HPDE6-E6E7 (cell line): ENCODE measurements at regions not wholly inside any gene's neighbourhood (a gene's known extent, or its start where the extent isn't known, plus 50 kb on each side); places are given as distances from the start of the nearest gene placed in this dataset.
"Not testable (repeated sequence)": the region's sequence is repeated elsewhere in the genome, so short reads cannot be mapped to it uniquely, and the experiment has no call there.

ENCODE experiments used
- DNase-seq: peaks from one replicate; pipeline ENCODE4 v3.0.0; 2011; ENCODE audit warnings: missing footprints; ENCODE audit errors: extremely low spot score

DNA sequence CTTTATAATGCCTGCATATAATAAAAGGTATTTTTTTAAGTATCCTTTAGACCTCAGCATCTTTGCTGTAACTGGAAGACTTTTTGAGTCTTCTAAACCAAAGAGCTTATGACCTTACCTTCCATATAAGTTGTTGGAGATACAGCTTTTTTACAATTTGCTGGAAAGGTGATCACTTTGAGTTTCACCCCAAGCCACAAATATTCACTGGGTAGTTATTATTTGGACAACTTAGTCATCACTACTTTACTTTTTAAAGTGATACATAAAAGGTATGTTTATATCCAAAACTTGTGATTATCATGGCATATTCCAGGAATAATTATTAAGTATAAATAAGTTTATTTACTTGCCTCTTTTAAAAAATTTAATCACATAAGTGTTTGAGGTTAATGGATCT lies 246.7 kb upstream of the NRIP1 start:
- no peak for DNase-seq

DNA sequence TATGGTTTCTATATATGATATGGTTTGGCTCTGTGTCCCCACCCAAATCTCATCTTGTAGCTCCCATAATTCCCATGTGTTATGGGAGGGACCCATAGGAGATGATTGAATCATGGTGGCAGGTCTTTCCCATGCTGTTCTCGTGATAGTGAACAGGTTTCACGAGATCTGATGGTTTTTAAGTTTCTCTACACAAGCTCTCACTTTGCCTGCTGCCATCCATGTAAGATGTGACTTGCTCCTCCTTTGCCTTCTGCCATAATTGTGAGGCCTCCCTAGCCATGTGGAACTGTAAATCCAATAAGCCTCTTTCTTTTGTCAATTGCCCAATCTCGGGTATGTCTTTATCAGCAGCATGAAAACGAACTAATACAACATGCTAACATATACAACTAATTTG lies 252.2 kb upstream of the NRIP1 start:
- DNase-seq: not testable (repeated sequence)

DNA sequence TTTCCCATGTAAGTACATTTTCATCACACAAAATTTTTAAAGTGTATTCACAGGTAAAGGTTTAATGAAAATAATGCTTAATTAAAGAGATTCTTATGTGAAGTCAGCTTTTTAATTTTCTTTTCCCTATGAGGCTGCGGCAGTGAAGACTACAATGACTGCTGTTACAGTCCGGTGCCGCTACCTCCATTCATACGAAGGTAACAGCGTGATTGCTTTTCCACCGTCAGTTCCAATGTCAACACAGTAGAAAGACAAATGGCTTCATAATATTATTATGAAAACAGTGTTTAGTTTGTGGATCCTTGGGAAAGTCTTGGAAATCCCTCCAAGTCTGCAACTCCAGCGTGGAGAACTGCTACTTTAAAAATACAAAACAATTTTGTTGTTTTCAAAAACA lies 254.9 kb upstream of the NRIP1 start:
- no peak for DNase-seq

DNA sequence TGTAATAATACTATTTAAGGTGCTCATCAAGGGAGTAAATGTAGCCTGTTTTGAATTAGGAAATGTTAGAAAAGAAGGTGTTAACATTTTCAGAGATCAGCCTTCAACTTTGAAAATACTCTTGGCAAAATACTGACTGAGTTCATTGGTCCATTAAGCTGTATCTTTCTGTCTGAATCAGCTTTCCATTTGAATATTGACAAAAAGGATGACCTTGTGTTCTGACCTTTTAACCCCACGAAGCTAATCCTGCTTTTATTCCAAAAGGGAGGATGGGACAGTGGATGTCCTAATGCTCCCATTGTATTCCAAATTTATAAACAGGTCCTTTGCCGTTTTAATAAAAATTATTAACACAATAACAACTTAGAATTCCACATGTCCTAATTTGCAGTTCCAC lies 259.7 kb upstream of the NRIP1 start:
- DNase-seq: no peak

DNA sequence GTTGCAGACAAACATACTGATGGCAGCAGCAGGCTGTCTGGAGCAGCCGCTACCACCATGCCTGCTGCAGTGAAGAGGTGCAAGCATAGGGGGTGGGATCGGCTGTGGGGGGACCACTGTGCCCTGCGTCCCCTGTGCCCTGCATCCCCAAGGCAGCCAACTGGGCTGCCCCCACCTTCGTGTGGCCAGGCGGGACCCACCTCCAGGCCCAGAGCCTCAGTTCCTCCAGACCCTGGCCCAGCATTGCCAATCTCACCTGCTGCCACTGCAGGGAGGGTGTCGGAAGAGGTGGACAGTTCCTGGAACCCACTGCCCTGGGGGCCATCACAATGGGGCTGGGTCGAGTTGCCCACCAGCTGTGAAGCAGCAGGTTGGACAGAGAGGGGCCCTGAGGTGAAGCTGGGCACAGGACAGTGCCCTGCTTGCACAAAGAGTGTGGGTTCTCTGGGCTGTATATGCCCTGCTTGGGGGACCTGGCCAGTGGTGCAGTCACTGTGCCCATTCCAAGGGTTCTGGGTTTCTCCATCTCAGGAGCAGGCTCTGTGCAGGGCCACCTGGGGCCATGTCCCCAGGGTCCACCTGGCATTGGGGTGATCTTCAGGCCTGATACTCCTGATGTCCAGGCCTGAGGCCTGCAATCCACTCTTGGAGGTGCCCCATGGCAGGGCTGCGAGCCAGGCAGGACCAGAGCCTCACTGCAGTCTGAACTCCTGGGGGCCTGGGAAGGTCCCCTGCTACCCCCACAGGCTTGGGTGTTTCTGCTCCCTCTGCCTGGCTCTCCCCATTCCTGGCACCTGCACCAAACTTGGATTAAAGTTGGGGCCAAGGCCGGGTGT lies 261.4 kb upstream of the NRIP1 start:
- DNase-seq: no peak

DNA sequence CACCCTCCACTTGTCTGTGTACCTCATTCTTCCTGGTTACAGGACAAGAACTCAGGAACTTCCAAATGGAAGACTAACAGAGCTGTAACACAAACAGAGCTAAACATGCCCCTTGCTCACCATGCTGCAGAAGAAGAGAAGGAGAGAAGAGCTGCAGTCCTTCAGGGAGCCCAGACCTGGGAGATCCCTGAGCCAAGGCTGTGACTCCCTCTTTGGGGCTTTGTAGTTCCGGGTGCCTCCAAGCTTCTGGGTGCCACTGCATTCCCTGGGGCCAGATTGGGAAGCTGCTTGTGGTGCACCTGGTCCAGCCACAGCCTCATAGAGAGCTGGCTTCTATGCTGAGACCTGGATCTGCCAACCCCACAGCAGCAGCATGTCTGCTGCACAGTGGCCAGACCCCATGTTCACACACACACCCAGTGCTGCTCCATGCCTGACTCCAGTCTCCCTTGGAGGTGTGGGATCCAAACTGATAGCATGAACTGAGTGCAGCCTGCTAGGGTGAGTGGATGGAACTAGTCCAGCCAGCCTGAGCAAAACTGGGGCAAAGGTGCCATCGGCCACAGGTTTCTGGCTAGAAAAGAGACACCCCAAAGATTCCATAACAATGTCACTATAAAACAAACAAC lies 263.0 kb upstream of the NRIP1 start:
- no peak for DNase-seq

DNA sequence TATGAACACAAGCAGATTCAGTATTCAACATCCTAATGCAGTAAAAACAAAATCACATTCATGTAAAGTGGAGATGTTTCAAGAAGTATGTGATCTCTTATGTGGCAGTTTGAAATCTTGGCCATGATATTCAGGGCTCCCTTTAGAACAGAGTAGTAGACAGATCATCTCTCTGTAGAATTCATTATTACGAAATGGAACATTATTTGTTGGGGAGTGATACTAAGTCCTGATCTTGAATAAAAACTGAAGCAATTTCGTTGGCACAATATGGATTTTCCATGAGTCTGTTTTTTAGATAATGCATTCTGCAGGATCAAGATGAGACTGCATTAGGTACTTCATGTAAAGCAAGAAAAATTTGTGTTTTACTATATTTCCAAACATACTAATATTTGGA lies 264.4 kb upstream of the NRIP1 start:
- DNase-seq: no peak

DNA sequence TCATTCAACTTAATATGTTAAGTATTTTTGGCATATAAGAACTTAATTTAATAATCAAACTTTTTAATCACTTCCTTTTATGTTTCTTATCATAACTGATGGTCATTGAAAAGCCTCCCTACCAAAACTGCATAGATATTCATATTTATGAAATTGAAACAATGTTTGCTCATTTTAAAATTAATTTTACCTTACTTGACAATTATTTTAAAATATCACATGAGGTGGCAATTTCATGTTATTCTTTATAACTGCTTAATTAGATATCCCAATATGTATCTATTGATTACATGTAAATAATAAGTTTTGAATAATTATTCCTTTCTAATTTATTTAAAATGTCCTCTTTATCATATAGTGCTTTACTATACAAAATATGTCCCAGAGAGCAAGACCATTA lies 266.1 kb upstream of the NRIP1 start:
- no peak for DNase-seq

DNA sequence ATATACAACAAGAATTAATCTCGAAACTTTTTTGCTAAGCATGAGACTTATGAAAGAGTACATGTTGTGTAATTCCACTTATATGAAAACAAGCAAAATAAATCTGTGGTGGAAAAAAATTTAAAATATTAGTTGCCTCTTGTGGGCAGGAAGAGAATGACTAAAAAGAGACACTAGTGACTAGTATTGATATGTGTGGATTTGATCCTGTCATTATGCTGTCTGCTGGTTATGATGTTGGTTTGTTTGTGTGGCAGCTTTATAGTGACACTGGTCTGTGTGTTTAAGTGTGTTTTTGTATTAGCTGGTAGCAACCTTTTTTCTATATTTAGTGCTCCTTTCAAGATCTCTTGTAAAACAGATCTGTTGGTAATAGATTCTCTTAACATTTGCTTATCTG lies 267.8 kb upstream of the NRIP1 start:
- DNase-seq: no peak

DNA sequence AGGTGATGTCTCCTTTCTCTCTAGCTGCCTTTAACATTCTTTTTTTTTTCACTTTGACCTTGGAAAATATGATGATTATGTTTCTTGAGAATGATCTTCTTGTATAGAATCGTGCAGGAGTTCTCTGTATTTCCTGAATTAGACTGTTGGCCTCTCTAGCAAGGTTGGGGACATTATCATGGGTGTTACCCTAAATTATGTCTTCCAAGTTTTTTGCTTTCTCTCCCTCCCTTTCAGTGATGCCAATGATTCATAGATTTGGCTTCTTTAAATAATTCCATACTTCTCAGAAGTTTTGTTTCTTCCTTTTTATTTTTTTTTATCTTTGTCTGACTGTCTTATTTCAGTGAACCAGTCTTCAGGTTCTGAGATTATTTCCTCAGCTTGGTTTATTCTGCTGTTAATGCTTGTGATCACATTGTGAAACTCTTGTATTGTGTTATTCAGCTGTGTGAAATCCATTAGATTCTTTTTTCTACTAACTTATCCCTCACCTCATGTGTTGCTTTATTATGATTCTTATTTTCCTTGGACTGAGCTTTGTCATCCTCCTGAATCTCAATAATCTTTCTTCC lies 268.4 kb upstream of the NRIP1 start:
- no peak for DNase-seq

DNA sequence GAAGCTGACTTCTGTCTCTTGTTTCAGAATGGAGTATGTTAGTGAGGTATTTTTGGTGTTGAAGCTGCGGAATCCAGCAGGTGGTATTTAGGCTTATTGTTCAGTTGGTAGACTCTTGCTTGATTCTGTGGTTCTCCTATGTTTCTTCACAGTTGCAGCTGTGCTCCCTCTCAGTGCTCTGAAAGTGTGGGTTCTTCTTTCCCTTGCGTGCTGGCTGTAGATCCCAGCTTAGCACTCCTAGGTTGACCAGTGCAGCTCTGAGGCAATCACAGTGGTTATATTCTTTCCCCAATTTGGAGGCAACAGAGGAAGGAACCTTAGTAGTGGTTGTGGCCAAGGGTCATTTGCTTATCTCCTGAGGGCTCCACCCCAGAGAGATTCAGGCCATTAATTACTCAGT lies 269.2 kb upstream of the NRIP1 start:
- DNase-seq: no peak

DNA sequence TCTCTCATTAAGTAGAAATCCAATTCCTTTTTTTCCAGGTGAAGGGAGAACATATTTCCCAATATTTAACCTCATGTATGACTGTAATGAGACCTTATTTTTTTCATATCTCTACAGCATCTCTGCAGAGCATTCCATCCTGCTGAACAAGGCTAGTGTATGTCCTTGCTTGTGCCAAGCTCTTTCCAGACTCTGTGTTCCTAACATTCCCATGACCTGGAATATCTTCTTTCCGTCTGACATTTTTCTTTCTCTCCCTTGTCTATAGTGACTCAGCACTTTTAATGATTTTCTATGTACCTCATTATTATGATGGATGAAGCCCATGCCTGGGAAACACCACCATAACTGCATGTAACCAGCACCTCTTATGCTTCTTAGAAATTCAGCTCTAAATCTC lies 278.3 kb upstream of the NRIP1 start:
- DNase-seq: no peak

DNA sequence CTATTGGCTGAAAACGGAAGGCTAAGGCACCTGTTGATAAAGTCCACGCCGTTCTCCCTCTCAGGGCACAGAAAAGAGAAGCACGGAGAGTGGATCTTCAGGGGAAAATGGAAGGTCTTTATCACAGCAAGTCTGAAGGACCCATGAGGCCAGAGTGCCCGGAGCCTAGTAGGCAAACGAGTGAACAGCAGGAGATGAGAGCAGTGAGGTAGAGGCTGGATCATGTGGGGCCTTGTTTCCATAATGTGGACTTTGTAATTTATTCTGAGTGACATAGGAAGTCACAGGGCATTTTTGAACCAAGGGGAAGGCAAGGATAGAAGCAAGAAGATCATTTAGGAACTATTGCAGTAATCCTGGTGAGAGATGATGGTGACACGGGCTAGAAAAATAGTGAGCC lies 287.2 kb upstream of the NRIP1 start:
- no peak for DNase-seq

DNA sequence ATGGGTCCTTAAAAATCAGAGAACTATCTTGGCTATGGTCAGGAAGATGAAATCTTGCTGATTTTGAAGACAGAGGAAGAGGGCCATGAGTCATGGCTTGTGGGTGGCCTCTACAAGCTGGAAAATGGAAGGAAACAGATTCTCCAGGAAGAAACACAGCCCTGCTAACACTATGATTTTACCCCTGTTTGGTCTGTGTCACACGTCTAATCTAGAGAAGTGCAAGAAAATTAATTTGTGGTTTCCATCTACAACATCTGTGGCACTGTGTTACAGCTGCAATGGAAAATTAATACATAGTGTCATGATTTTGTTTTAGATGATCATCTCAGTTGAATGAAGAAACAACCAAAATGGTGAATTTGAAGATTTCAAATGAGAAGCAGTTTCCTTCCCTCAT lies 288.7 kb upstream of the NRIP1 start:
- no peak for DNase-seq

DNA sequence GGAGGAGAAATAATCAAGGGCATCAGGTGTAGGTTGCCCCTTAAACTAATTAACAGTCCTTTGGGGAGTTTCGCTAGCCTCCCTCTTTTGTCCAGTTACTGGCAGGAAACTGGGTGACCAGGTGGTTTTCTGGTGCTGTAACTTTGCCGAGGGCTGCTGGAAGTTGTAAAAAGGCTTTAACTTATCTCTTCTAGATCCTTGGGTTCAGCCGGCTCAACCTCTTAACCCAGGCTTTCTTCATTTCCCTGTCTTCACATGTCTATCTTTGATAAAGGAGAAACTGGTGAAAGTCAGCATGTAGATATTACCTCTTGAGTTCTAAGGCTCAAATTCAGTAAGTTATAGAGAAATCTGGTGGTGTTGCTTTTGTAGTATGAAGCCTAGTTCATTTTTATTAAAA lies 289.7 kb upstream of the NRIP1 start:
- no peak for DNase-seq

DNA sequence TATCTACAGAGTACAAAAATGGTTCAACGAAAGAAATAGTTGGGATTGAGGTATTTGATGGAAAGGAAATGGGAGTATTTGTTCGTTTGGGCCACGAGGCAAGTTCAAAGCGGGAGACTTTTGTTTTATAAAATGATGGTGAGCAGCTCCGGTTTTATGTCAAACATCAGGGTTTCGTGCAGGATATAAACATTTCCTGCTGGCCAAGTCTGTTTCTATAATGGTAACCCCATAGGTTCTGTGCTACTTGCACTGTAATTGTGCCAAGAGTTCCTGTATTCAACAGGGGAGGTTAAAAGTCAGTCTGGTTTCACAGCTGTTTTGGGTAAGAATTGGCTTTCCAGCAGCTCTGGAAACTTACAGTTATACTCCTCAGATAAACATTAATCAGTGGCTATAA lies 290.3 kb upstream of the NRIP1 start:
- no peak for DNase-seq

DNA sequence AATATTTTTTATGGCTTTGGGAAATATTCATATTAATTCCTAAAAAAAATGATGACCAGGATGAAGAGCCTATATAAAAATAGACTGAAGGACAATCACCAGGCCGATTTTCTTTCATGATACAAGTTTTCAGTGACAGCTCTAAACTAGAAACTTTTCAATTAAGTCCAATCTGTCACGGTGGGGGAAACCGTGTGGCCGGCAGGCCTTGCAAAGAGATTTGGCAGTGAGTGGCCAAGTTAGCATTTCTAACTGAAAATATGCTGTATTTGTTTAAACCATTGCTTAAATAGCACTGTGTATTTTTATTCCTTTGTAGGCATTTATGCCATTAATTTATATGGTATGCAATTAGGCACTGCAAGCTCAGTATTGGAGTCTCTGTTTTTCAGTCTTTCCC lies 294.5 kb upstream of the NRIP1 start:
- no peak for DNase-seq

DNA sequence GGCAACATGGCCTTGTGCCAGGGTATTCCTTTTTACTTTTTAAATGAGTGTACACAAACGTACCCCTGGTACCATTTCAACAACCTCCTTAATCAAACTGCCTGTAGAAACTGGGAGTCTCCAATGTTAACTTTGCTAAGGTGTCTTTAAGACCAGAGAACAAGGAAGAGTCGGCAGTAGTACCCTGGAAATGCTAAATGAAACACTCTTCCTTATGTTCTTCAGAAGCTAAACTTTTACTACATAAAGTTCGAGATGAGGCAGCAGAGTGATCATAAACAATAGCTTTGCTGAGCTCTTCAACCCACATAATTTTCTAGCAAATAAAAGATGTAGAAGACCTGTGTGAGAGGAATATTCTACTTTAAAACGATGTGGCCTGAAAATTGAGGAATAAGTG lies 297.7 kb upstream of the NRIP1 start:
- DNase-seq: no peak

DNA sequence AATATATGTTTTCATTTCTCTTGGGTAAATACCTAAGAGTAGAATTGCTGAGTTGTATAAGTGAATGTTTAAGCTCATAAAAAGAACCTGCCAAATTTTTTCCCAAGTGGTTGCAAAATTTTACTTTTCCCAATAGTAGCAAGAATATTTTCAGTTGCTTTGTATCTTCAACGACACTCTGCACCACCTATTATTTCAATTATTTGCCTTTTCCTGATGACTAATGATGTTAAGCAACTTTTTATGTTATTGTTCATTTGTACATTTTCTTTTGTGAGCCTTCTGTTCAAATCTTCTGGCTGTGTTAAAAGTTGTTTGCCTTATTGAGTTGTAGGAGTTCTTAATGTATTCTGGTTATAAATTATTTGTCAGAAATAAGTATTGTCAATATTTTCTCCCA lies 299.1 kb upstream of the NRIP1 start:
- DNase-seq: peak; percentile 4

DNA sequence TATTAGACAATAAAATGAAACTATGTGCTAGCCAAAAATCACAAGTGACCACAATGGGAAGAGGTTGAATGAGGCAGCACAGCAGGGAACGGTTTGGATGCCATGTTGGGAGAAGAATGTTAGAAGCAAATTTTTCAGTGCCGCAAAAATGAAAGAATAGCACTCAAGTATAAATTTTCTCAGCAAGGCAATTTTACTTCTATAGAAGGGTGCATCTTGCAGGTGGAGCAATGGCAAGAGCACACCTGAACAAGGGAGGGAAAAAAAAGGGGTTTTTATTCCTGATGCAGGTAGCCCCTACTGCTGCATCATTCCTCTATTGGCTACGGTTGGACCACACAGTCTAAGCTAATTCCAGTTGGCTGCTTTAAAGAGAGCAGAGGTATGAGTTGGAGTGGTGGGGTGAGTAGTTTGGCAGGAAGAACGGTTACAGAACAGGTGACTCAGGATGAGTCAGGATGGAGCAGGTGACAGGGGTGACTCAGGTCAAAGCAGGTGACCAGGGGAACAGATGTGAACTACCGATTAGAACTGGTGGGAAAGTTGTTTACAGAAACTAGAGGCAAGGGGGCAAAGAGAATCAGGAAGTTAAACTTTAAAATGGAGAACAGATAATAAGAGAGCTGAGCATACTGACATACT lies 301.1 kb upstream of the NRIP1 start:
- DNase-seq: no peak

DNA sequence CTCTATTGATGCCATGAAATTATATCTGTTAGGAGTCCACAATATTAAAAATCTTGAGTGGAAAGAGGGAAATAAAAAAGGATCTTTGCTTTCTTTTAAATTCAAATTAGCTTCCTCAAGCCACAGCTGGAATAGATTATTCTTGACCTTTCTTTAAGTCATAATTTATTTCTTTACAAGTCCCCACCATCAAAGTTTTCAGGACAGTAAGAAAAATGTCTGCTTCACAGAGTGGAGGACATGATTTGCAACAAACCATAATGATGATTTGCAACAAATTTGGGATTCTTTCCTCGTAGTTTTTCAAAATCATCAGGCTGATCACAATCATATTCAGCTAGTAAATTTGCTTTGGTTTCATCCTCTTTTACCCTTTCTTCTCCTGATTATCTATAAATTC lies 301.8 kb upstream of the NRIP1 start:
- no peak for DNase-seq

DNA sequence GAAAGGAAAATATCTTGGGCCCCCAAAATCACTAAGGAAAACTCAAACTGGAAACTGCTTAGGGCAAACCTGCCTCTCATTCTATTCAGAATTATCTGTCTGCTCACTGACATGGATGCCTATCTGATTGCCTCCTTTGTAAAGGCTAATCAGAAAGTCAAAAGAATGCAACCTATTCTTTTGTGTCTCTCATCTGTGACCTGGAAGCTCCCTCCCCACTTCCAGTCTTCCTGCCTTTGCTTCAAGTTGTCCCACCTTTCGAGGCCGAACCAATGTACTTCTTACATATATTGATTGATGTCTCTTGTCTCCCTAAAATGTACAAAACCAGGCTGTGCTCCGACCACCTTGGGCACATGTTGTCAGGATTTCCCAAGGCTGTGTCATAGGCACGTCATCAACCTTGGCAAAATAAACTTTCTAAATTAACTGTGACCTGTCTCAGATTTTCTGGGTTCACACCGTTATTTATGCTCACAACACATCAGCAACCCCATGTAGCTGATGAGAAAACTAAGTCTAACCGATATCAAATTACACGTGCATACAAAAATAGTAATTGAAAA lies 302.3 kb upstream of the NRIP1 start:
- DNase-seq: no peak
